Suprapubic skin (tissue), 4 donors: ENCODE measurements at regions not wholly inside any gene's neighbourhood (a gene's known extent, or its start where the extent isn't known, plus 50 kb on each side); places are given as distances from the start of the nearest gene placed in this dataset.

ENCODE experiments used
- DNase-seq, 2 donors: peaks; one replicate each; pipeline ENCODE4 v3.0.0-alpha.2; 2019; ENCODE audit warnings: low spot score in 2 of 2
- H3K27ac ChIP-seq: fragments of 200-600 bp; sonication (generic); one replicate; pipeline ENCODE4 v1.5.1; 2019
- H3K27me3 ChIP-seq: fragments of 200-600 bp; sonication (generic); one replicate; pipeline ENCODE4 v1.5.1; 2019
- H3K36me3 ChIP-seq: fragments of 200-600 bp; sonication (generic); one replicate; pipeline ENCODE4 v1.5.1; 2019
- H3K4me1 ChIP-seq: fragments of 200-600 bp; sonication (generic); one replicate; pipeline ENCODE4 v1.5.1; 2019
- H3K4me3 ChIP-seq: fragments of 200-600 bp; sonication (generic); one replicate; pipeline ENCODE4 v1.5.1; 2019; ENCODE audit warnings: mild to moderate bottlenecking
- H3K9me3 ChIP-seq: fragments of 200-600 bp; sonication (generic); one replicate; pipeline ENCODE4 v1.5.1; 2019
- CTCF ChIP-seq, 2 donors: fragments of 200-600 bp in 1 of 2; fragments of 450-650 bp in 1 of 2; sonication (generic) in 1 of 2; IDR thresholded peaks; one replicate each; pipeline ENCODE4 v1.5.1; 2016 to 2019; ENCODE audit warnings: antibody characterized with exemption in 2 of 2, mild to moderate bottlenecking in 1 of 2, moderate library complexity in 1 of 2
- EP300 ChIP-seq: sonication (generic); formaldehyde crosslinking; IDR thresholded peaks from one replicate; pipeline ENCODE4 v1.6.1; 2017; ENCODE audit warnings: antibody characterized with exemption
- POLR2A ChIP-seq, 2 donors: fragments of 450-650 bp; IDR thresholded peaks; one replicate each; pipeline ENCODE4 v1.6.1; 2017; ENCODE audit warnings: antibody characterized with exemption in 2 of 2, mild to moderate bottlenecking in 2 of 2, moderate library complexity in 2 of 2
- POLR2AphosphoS5 ChIP-seq, 3 donors: sonication (generic); formaldehyde crosslinking; IDR thresholded peaks; one replicate each; pipeline ENCODE4 v1.6.1; 2017; ENCODE audit warnings: antibody characterized with exemption in 3 of 3
- WGBS: methylation state at CpG from one replicate; pipeline ENCODE4 v1.1.5; 2018; 5-methylcytosine and 5-hydroxymethylcytosine counted together

DNA sequence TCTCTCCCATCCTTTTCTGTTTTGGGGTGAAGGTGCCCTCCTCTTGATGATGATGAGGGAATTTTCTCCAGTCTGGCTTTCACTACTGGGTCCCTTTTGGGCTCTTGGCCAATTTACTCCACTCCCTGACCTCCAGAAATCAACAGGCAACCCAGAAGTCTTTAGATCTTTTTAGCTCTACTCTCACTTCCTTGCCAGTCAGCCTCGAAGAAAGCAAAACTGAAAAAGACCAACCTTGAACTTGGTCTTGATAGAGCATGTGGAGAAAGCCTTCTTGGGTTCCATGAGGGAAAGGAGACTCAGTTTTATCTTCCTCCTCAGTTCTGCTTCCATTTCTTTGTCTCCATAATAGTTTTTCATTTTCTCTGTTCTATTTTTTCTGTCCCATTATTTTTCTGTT lies 91.4 kb upstream of the NPVF start:
- Histone ChIP-seq H3K4me1 (no peaks in the 10 kb centered on the region), H3K4me3 (no peak overlapping the region), H3K9me3 (no peaks in the 10 kb centered on the region), H3K27ac (no peak overlapping the region), H3K27me3 (no peaks in the 10 kb centered on the region), H3K36me3 (no peaks in the 10 kb centered on the region)
- WGBS, result 70% methylated on average over 1 of the region's 1 CpG
- no peak for DNase-seq
- TF ChIP-seq POLR2AphosphoS5 (IDR thresholded peaks at IDR 0.05) (no peak), POLR2A (IDR thresholded peaks at IDR 0.05) (no peak), EP300 (no peak), CTCF (IDR thresholded peaks at IDR 0.05) (no peak)

DNA sequence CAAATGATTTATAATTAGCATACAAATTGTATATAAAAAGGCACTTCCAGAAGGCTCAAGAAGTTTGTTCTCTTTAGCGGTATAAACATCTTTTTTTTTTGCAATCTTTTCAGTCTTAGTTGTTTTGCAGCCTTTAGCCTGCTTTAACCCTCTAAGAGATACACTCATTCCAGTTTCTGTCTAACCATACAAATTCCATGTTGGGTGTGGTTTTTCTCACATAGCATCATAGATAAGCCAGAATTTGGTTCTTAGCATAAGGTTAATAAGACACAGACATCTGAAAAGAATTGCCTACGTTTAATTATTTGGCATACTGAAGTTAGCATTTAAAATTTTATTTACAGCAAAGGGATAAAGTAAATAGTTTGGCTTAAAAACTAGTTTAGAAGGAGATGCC lies 92.5 kb upstream of the NPVF start:
- no peak for DNase-seq
- no peak for TF ChIP-seq POLR2AphosphoS5 (IDR thresholded peaks at IDR 0.05)
- no peak for TF ChIP-seq EP300
- no peaks in the 10 kb centered on the region for H3K36me3 ChIP-seq
- no peak overlapping the region for H3K4me3 ChIP-seq
- H3K9me3 ChIP-seq, result no peaks in the 10 kb centered on the region
- no peaks in the 10 kb centered on the region for H3K4me1 ChIP-seq
- WGBS, result 56% methylated on average over 2 of the region's 2 CpGs
- no peak overlapping the region for H3K27ac ChIP-seq
- H3K27me3 ChIP-seq, result no peaks in the 10 kb centered on the region

DNA sequence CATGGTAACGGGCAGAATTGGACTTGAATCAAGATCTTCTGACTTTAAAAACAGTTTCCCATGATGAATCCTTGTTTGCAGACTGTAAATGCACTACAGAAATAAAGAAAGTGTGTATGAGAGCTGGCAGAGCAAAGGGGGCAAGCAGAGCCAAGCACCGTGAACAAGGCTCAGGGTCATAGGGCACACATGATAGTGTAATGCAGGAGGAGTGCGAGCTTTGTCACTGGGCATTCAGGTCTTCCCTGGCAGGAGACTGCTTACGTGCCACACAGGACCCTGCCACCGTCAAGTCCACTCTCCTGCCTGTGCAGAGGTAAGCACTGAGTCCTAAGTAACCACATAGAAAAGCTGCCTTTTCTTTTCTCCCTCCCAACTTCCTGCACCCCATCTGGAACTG lies 93.1 kb upstream of the NPVF start:
- Histone ChIP-seq H3K27ac (no peak overlapping the region), H3K4me3 (no peak overlapping the region), H3K9me3 (no peaks in the 10 kb centered on the region), H3K27me3 (no peaks in the 10 kb centered on the region), H3K4me1 (no peaks in the 10 kb centered on the region), H3K36me3 (no peaks in the 10 kb centered on the region)
- TF ChIP-seq EP300, result no peak
- TF ChIP-seq CTCF (IDR thresholded peaks at IDR 0.05), result no peak
- TF ChIP-seq POLR2AphosphoS5 (IDR thresholded peaks at IDR 0.05), result no peak
- no peak for TF ChIP-seq POLR2A (IDR thresholded peaks at IDR 0.05)
- WGBS, result 84% methylated on average over 5 of the region's 5 CpGs
- no peak for DNase-seq

- TF ChIP-seq POLR2AphosphoS5 (IDR thresholded peaks at IDR 0.05), result no peak
- no peak for TF ChIP-seq CTCF (IDR thresholded peaks at IDR 0.05)
- no peak for TF ChIP-seq POLR2A (IDR thresholded peaks at IDR 0.05)
- DNase-seq, result no peak
- WGBS, result 73% methylated on average over 3 of the region's 3 CpGs
- Histone ChIP-seq H3K36me3 (no peaks in the 10 kb centered on the region), H3K27ac (no peak overlapping the region), H3K9me3 (no peaks in the 10 kb centered on the region), H3K4me1 (no peaks in the 10 kb centered on the region), H3K27me3 (no peaks in the 10 kb centered on the region), H3K4me3 (no peak overlapping the region)
Measured at GRCh38 chr7:25322473-25322872, 94.2 kb upstream of the NPVF start.

- H3K4me3 ChIP-seq, result no peak overlapping the region
- H3K4me1 ChIP-seq, result no peaks in the 10 kb centered on the region
- DNase-seq, result no peak
- H3K27me3 ChIP-seq, result no peaks in the 10 kb centered on the region
- H3K36me3 ChIP-seq, result no peaks in the 10 kb centered on the region
- no peaks in the 10 kb centered on the region for H3K9me3 ChIP-seq
- H3K27ac ChIP-seq, result no peak overlapping the region
- 82% methylated on average over 2 of the region's 2 CpGs for WGBS
- TF ChIP-seq POLR2AphosphoS5 (IDR thresholded peaks at IDR 0.05) (no peak), POLR2A (IDR thresholded peaks at IDR 0.05) (no peak), EP300 (no peak), CTCF (IDR thresholded peaks at IDR 0.05) (no peak)
Measured at GRCh38 chr7:25325186-25325757, 97.0 kb upstream of the NPVF start.
